HUES6 (cell line): ENCODE measurements at regions not wholly inside any gene's neighbourhood (a gene's known extent, or its start where the extent isn't known, plus 50 kb on each side); places are given as distances from the start of the nearest gene placed in this dataset.

Experiments
- H3K27ac ChIP-seq: 2 replicates; pipeline ENCODE4 v1.7.0; 2013; ENCODE audit warnings: low read depth, mild to moderate bottlenecking, low read length, inconsistent platforms
- H3K27me3 ChIP-seq: 2 replicates; pipeline ENCODE4 v1.6.1; 2013; ENCODE audit warnings: low read length; ENCODE audit not compliant: control insufficient read depth, insufficient read depth
- H3K36me3 ChIP-seq: 2 replicates; pipeline ENCODE4 v1.6.1; 2013; ENCODE audit warnings: low read length; ENCODE audit not compliant: control insufficient read depth, insufficient read depth
- H3K4me1 ChIP-seq: 2 replicates; pipeline ENCODE4 v1.6.1; 2013; ENCODE audit warnings: low read length; ENCODE audit not compliant: control insufficient read depth, insufficient read depth
- H3K4me3 ChIP-seq: 2 replicates; pipeline ENCODE4 v1.5.1; 2013; ENCODE audit warnings: low read depth, low read length
- H3K9ac ChIP-seq: one replicate; pipeline ENCODE4 v1.6.1; 2013; ENCODE audit warnings: mild to moderate bottlenecking, low read length
- H3K9me3 ChIP-seq: 2 replicates; pipeline ENCODE4 v1.6.1; 2013; ENCODE audit warnings: low read depth, low read length; ENCODE audit not compliant: control insufficient read depth, insufficient read depth

GRCh38 chr7:110388457-110388856 lies 702.5 kb upstream of the LRRN3 start:
- H3K9me3 ChIP-seq, result no peaks in the 10 kb centered on the region
- no peaks in the 10 kb centered on the region for H3K36me3 ChIP-seq
- 0 out of 2 replicates have a peak overlapping the region, but pooled peaks have one; percentile 9 for H3K27ac ChIP-seq
- peaks cover 28% of the 10 kb centered on the region for H3K4me1 ChIP-seq
- no peaks in the 10 kb centered on the region for H3K27me3 ChIP-seq
- H3K9ac ChIP-seq, result no peak overlapping the region
- H3K4me3 ChIP-seq, result no peak overlapping the region

GRCh38 chr7:110396021-110396420 lies 694.9 kb upstream of the LRRN3 start:
- no peaks in the 10 kb centered on the region for H3K27me3 ChIP-seq

DNA sequence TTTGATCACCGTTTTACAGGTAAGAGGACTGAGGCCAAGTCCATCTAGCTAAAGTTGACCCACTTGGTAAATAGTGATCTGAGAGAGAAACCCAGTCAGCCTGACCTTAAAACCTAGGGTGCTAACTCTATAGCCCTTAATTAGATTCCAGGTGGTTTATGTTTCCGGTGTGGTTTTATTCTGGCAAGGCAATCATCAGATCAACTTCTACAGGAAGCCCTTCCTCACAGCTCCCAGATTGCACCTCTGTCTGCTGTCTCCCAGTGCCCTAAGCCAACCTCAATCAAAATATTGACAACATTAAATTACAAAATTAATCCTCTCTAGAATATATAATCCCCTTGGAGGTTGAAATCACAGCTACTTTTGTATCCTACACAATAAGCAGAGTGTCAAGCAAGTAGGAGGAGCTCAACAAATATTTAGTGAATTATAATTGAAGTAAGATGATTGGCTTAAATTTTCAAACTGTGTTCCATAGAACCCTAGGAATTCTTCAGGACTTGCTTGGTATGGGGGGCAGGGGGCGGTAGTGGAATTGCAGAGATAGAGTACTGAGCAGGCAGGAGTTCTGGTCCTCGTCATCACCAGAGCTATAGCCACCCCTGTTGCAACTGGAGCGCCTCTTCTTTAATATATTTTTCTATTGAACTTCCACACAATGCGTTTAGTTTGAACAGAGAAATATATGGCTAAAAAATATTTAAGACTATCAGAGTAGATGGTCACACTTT lies 692.8 kb upstream of the LRRN3 start:
- Histone ChIP-seq H3K9me3 (no peaks in the 10 kb centered on the region), H3K36me3 (no peaks in the 10 kb centered on the region), H3K27me3 (no peaks in the 10 kb centered on the region), H3K4me1 (no peaks in the 10 kb centered on the region), H3K9ac (no peak overlapping the region), H3K4me3 (no peak overlapping the region), H3K27ac (no peak overlapping the region)

More at GRCh38 chr7:110396021-110396420, 694.9 kb upstream of the LRRN3 start:
- no peaks in the 10 kb centered on the region for H3K36me3 ChIP-seq
- no peaks in the 10 kb centered on the region for H3K4me1 ChIP-seq
- no peak overlapping the region for H3K27ac ChIP-seq
- no peak overlapping the region for H3K4me3 ChIP-seq
- H3K9me3 ChIP-seq, result no peaks in the 10 kb centered on the region
- no peak overlapping the region for H3K9ac ChIP-seq

DNA sequence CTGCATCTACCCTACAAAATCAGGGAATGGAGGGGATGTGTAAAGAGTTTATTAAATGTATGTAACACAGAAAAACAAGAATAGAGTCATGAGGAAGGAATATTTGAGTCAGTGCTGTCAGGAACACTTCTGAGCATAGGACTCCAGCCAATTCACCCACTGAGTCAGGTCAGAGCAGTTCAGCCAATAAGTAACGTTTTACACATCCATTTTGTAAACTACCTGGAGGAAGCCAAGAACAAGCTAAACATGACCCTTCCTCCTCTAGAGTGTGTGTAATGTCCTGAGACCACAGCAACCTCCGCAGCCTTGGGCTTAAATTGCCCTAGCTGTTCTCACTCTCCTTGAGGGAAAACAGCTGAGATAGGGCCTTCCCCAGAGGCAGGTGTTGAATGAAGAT lies 691.5 kb upstream of the LRRN3 start:
- Histone ChIP-seq H3K27ac (no peak overlapping the region), H3K4me1 (no peaks in the 10 kb centered on the region), H3K9ac (no peak overlapping the region), H3K36me3 (no peaks in the 10 kb centered on the region), H3K27me3 (no peaks in the 10 kb centered on the region), H3K9me3 (no peaks in the 10 kb centered on the region), H3K4me3 (no peak overlapping the region)

DNA sequence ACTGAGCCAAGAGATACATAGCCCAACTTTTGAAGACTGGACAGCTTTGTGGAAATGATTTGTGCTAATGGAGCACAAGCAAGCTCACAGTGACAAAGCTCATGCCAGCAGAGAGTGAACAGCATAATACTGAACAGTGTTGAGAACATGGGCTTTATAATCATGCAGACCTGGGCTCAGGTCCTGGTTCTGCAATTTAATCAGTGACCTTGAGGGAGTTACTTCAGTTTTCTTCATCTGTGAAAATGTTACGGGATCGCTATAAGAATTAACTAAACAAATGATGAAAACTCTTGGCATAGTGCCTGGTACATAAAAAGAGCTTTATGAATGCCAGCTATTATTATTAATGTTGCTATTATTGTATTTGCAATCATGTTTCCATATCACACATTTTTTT lies 690.5 kb upstream of the LRRN3 start:
- no peaks in the 10 kb centered on the region for H3K27me3 ChIP-seq
- H3K4me1 ChIP-seq, result no peaks in the 10 kb centered on the region
- no peak overlapping the region for H3K27ac ChIP-seq
- H3K9me3 ChIP-seq, result no peaks in the 10 kb centered on the region
- no peak overlapping the region for H3K4me3 ChIP-seq
- no peaks in the 10 kb centered on the region for H3K36me3 ChIP-seq
- no peak overlapping the region for H3K9ac ChIP-seq

- no peaks in the 10 kb centered on the region for H3K4me1 ChIP-seq
- H3K4me3 ChIP-seq, result no peak overlapping the region
- no peak overlapping the region for H3K9ac ChIP-seq
- peaks cover 6% of the 10 kb centered on the region; the same call in 1 of the 2 replicates for H3K9me3 ChIP-seq
- H3K27me3 ChIP-seq, result no peaks in the 10 kb centered on the region
- no peak overlapping the region for H3K27ac ChIP-seq
- H3K36me3 ChIP-seq, result no peaks in the 10 kb centered on the region
Observed at GRCh38 chr7:110407242-110407641, 683.7 kb upstream of the LRRN3 start.

DNA sequence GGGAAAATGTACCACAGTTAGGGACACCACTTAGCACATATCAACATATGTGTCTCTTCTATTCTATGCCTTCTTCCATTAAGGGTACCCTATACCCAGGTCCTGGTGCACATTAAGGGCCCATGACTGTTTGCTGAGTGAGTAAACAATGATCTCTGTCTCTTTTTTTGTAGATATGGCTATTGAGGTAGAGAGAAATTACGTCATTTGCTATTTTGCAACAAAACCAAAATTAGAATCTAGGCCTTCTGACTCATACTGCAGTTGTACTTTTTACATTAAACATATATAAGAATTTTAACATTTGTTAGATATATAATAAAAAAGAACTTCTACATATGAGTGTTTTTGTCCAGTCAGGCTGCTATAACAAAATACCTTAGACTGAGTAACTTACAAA lies 683.2 kb upstream of the LRRN3 start:
- Histone ChIP-seq H3K9me3 (peaks cover 6% of the 10 kb centered on the region; the same call in 1 of the 2 replicates), H3K9ac (no peak overlapping the region), H3K27me3 (no peaks in the 10 kb centered on the region)

DNA sequence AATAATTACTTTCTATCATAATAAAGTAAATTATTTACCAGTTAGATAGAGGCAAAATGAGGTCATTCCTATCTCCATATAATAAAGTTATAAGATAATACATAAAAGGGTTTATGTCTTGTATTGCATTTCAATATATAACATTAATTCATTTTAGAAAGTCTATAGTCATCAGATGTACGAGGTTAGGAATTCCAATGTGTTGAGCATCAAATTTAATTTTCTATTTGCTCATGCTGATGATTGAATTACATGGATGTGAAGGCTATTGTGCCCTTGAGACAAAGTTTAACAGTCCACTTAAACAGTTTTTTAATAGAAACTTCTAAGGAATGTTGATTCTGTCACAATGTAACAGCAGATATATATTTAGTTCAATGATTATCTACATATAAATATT lies 678.3 kb upstream of the LRRN3 start:
- Histone ChIP-seq H3K27ac (no peak overlapping the region), H3K4me3 (no peak overlapping the region), H3K27me3 (no peaks in the 10 kb centered on the region), H3K4me1 (no peaks in the 10 kb centered on the region), H3K36me3 (no peaks in the 10 kb centered on the region), H3K9me3 (peaks cover 6% of the 10 kb centered on the region; the same call in 1 of the 2 replicates), H3K9ac (no peak overlapping the region)

More for the DNA sequence above, 683.2 kb upstream of the LRRN3 start:
- H3K4me3 ChIP-seq, result no peak overlapping the region
- H3K4me1 ChIP-seq, result no peaks in the 10 kb centered on the region
- H3K36me3 ChIP-seq, result no peaks in the 10 kb centered on the region
- H3K27ac ChIP-seq, result no peak overlapping the region

- peaks cover 6% of the 10 kb centered on the region; the same call in 1 of the 2 replicates for H3K9me3 ChIP-seq
- H3K27me3 ChIP-seq, result no peaks in the 10 kb centered on the region
- no peak overlapping the region for H3K27ac ChIP-seq
- H3K4me1 ChIP-seq, result no peaks in the 10 kb centered on the region
- no peaks in the 10 kb centered on the region for H3K36me3 ChIP-seq
- no peak overlapping the region for H3K9ac ChIP-seq
- no peak overlapping the region for H3K4me3 ChIP-seq
Observed at GRCh38 chr7:110413038-110413437, 677.9 kb upstream of the LRRN3 start.

- Histone ChIP-seq H3K9ac (no peak overlapping the region), H3K27ac (no peak overlapping the region), H3K4me3 (no peak overlapping the region), H3K9me3 (no peaks in the 10 kb centered on the region), H3K36me3 (no peaks in the 10 kb centered on the region), H3K4me1 (no peaks in the 10 kb centered on the region), H3K27me3 (no peaks in the 10 kb centered on the region)
Observed at GRCh38 chr7:110417611-110418010, 673.3 kb upstream of the LRRN3 start.

GRCh38 chr7:110418659-110419280 lies 672.2 kb upstream of the LRRN3 start:
- Histone ChIP-seq H3K9ac (no peak overlapping the region), H3K9me3 (no peaks in the 10 kb centered on the region), H3K27me3 (no peaks in the 10 kb centered on the region), H3K27ac (no peak overlapping the region), H3K4me3 (no peak overlapping the region), H3K36me3 (no peaks in the 10 kb centered on the region), H3K4me1 (no peaks in the 10 kb centered on the region)
